ENCODE measurements at regions not wholly inside any gene's neighbourhood (a gene's known extent, or its start where the extent isn't known, plus 50 kb on each side); places are given as distances from the start of the nearest gene placed in this dataset.

GRCh38 chr13:76632401-76633044 lies 253.7 kb downstream of the KCTD12 start:
- Histone ChIP-seq H3K27ac (replicated peaks) (no peak overlapping the region), H3K27me3 (ENCODE audit: insufficient read depth, poor library complexity, severe bottlenecking) (no peaks in the 10 kb centered on the region), H3K4me3 (replicated peaks; ENCODE audit: insufficient read depth, low read length) (no peak overlapping the region)
- peak in 1 of 2 experiments; percentile 53 for DNase-seq (ENCODE audit: low read depth in 1 of 2, low spot score in 1 of 2)
- TF ChIP-seq REST (IDR thresholded peaks at IDR 0.05; ENCODE audit: insufficient replicate concordance, low read depth) (peak; percentile 94), POLR2AphosphoS5 (IDR thresholded peaks at IDR 0.05; ENCODE audit: low read depth) (no peak), SPI1 (IDR thresholded peaks at IDR 0.05; ENCODE audit: borderline replicate concordance, low read depth) (no peak)
- TF ChIP-seq, protein P1, sequence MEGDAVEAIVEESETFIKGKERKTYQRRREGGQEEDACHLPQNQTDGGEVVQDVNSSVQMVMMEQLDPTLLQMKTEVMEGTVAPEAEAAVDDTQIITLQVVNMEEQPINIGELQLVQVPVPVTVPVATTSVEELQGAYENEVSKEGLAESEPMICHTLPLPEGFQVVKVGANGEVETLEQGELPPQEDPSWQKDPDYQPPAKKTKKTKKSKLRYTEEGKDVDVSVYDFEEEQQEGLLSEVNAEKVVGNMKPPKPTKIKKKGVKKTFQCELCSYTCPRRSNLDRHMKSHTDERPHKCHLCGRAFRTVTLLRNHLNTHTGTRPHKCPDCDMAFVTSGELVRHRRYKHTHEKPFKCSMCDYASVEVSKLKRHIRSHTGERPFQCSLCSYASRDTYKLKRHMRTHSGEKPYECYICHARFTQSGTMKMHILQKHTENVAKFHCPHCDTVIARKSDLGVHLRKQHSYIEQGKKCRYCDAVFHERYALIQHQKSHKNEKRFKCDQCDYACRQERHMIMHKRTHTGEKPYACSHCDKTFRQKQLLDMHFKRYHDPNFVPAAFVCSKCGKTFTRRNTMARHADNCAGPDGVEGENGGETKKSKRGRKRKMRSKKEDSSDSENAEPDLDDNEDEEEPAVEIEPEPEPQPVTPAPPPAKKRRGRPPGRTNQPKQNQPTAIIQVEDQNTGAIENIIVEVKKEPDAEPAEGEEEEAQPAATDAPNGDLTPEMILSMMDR (IDR thresholded peaks at IDR 0.05; ENCODE audit: insufficient read depth, low read length) = no peak

- no peak overlapping the region for H3K27ac ChIP-seq (replicated peaks)
- H3K27me3 ChIP-seq (ENCODE audit: insufficient read depth, poor library complexity, severe bottlenecking) = no peaks in the 10 kb centered on the region
- TF ChIP-seq GABPA (IDR thresholded peaks at IDR 0.05; ENCODE audit: low read depth) = no peak
- TF ChIP-seq, protein P1 (IDR thresholded peaks at IDR 0.05; ENCODE audit: insufficient read depth, low read length) = no peak
- no peak for TF ChIP-seq POLR2AphosphoS5 (IDR thresholded peaks at IDR 0.05; ENCODE audit: low read depth)
- no peak for TF ChIP-seq SPI1 (IDR thresholded peaks at IDR 0.05; ENCODE audit: borderline replicate concordance, low read depth)
- TF ChIP-seq REST (IDR thresholded peaks at IDR 0.05; ENCODE audit: insufficient replicate concordance, low read depth) = no peak
- no peak for DNase-seq (ENCODE audit: low read depth in 1 of 2, low spot score in 1 of 2)
- H3K4me3 ChIP-seq (replicated peaks; ENCODE audit: insufficient read depth, low read length) = no peak overlapping the region
These were observed 255.5 kb downstream of the KCTD12 start for GRCh38 chr13:76630629-76631230.

DNA sequence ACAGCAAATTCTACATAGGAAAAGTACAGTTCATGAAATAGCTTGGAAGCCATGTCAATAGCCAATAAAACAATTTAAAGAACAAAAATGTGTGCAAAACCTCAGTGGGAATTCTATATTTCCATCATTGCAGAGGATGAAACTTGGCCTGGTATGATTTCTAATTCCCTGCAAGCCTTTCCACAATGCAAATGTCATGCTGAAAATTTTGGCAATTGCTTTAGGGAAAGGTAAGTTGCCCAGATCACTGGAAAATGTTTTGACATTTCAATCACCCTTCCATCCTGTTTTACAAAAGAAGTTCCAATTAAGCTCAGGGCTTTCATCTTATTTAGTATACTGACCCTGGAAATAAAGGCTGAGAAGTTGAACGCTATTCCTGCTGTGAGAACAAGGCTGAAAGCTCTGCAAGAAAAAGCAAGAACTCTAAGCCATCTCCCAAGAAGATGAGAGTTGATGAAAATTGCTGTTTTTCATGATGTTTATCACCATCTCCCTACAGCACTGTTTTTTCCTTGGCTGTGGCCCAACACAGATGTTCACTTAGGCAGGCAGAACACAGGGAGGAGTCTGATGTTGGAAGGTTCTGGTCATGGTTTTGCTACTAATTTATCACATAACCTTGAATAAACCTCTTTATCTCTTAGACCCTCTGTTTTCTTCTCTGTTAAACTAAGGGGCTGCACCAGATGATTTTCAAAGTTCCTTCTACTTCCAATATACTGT lies 263.7 kb downstream of the KCTD12 start:
- DNase-seq (ENCODE audit: low read depth in 1 of 2, low spot score in 1 of 2) = no peak
- TF ChIP-seq, protein P1 (IDR thresholded peaks at IDR 0.05; ENCODE audit: insufficient read depth, low read length) = no peak
- no peak for TF ChIP-seq REST (IDR thresholded peaks at IDR 0.05; ENCODE audit: insufficient replicate concordance, low read depth)
- TF ChIP-seq SPI1 (IDR thresholded peaks at IDR 0.05; ENCODE audit: borderline replicate concordance, low read depth) = no peak
- TF ChIP-seq GABPA (IDR thresholded peaks at IDR 0.05; ENCODE audit: low read depth) = no peak
- TF ChIP-seq POLR2AphosphoS5 (IDR thresholded peaks at IDR 0.05; ENCODE audit: low read depth) = no peak
- Histone ChIP-seq H3K4me3 (replicated peaks; ENCODE audit: insufficient read depth, low read length) (no peak overlapping the region), H3K27ac (replicated peaks) (no peak overlapping the region), H3K27me3 (ENCODE audit: insufficient read depth, poor library complexity, severe bottlenecking) (peaks cover 3% of the 10 kb centered on the region)
